ENCODE measurements at regions not wholly inside any gene's neighbourhood (a gene's known extent, or its start where the extent isn't known, plus 50 kb on each side); places are given as distances from the start of the nearest gene placed in this dataset.

GRCh38 chr19:31938675-31939074, 406.7 kb upstream of the ZNF507 start:
- no peak for DNase-seq
- H3K27me3 ChIP-seq = no peaks in the 10 kb centered on the region
- H3K4me1 ChIP-seq = no peaks in the 10 kb centered on the region
- no peaks in the 10 kb centered on the region for H3K36me3 ChIP-seq
- H3K27ac ChIP-seq = no peak overlapping the region
- no peak overlapping the region for H3K4me3 ChIP-seq
- intact Hi-C loops (cut with DNase I) = no loop called here
- no peaks in the 10 kb centered on the region for H3K9me3 ChIP-seq
- WGBS, 2 donors = 68 to 75% methylated on average over 4 to 5 of the region's 5 CpGs
- TF ChIP-seq CTCF (IDR thresholded peaks at IDR 0.05) = no peak

GRCh38 chr19:31940396-31940795, 405.0 kb upstream of the ZNF507 start:
- WGBS, 2 donors = 20 to 50% methylated on average over 1 to 2 of the region's 2 CpGs
- no peaks in the 10 kb centered on the region for H3K4me1 ChIP-seq
- intact Hi-C loops (cut with DNase I) = no loop called here
- no peaks in the 10 kb centered on the region for H3K36me3 ChIP-seq
- no peak overlapping the region for H3K27ac ChIP-seq
- TF ChIP-seq POLR2A (IDR thresholded peaks at IDR 0.05) (no peak), CTCF (IDR thresholded peaks at IDR 0.05) (no peak)
- no peak for DNase-seq
- H3K4me3 ChIP-seq = no peak overlapping the region
- no peaks in the 10 kb centered on the region for H3K27me3 ChIP-seq
- no peaks in the 10 kb centered on the region for H3K9me3 ChIP-seq

- 43 to 44% methylated on average over 8 to 11 of the region's 11 CpGs for WGBS, 2 donors
Observed at GRCh38 chr19:31943191-31943661, 402.2 kb upstream of the ZNF507 start.

GRCh38 chr19:31943778-31944177, 401.6 kb upstream of the ZNF507 start:
- Histone ChIP-seq H3K27ac (no peak overlapping the region), H3K36me3 (no peaks in the 10 kb centered on the region), H3K27me3 (no peaks in the 10 kb centered on the region), H3K9me3 (peaks cover 0 to 6% (median 0%) of the 10 kb centered on the region in 3 donors), H3K4me1 (no peaks in the 10 kb centered on the region), H3K4me3 (no peak overlapping the region)
- intact Hi-C loops (cut with DNase I) = no loop called here
- no peak for TF ChIP-seq POLR2A (IDR thresholded peaks at IDR 0.05)
- no peak for TF ChIP-seq CTCF (IDR thresholded peaks at IDR 0.05)
- WGBS, 2 donors = 41 to 43% methylated on average over 11 of the region's 11 CpGs
- DNase-seq = no peak

More at GRCh38 chr19:31943191-31943661, 402.2 kb upstream of the ZNF507 start:
- H3K9me3 ChIP-seq = peaks cover 0 to 6% (median 0%) of the 10 kb centered on the region in 3 donors
- intact Hi-C loops (cut with DNase I) = no loop called here
- H3K4me3 ChIP-seq = no peak overlapping the region
- H3K27ac ChIP-seq = no peak overlapping the region
- TF ChIP-seq POLR2A (IDR thresholded peaks at IDR 0.05) = no peak
- TF ChIP-seq CTCF (IDR thresholded peaks at IDR 0.05) = no peak
- DNase-seq = no peak
- no peaks in the 10 kb centered on the region for H3K4me1 ChIP-seq
- no peaks in the 10 kb centered on the region for H3K27me3 ChIP-seq
- H3K36me3 ChIP-seq = no peaks in the 10 kb centered on the region

GRCh38 chr19:31944326-31944725, 401.1 kb upstream of the ZNF507 start:
- no peak for DNase-seq
- WGBS, 2 donors = 62 to 75% methylated on average over 3 of the region's 3 CpGs

More at GRCh38 chr19:31944326-31944725, 401.1 kb upstream of the ZNF507 start:
- Histone ChIP-seq H3K4me1 (no peaks in the 10 kb centered on the region), H3K36me3 (no peaks in the 10 kb centered on the region), H3K27me3 (no peaks in the 10 kb centered on the region), H3K4me3 (no peak overlapping the region), H3K27ac (no peak overlapping the region), H3K9me3 (peaks cover 0 to 6% (median 0%) of the 10 kb centered on the region in 3 donors)
- intact Hi-C loops (cut with DNase I) = no loop called here
- no peak for TF ChIP-seq CTCF (IDR thresholded peaks at IDR 0.05)
